ENCODE measurements at regions not wholly inside any gene's neighbourhood (a gene's known extent, or its start where the extent isn't known, plus 50 kb on each side); places are given as distances from the start of the nearest gene placed in this dataset.

DNA sequence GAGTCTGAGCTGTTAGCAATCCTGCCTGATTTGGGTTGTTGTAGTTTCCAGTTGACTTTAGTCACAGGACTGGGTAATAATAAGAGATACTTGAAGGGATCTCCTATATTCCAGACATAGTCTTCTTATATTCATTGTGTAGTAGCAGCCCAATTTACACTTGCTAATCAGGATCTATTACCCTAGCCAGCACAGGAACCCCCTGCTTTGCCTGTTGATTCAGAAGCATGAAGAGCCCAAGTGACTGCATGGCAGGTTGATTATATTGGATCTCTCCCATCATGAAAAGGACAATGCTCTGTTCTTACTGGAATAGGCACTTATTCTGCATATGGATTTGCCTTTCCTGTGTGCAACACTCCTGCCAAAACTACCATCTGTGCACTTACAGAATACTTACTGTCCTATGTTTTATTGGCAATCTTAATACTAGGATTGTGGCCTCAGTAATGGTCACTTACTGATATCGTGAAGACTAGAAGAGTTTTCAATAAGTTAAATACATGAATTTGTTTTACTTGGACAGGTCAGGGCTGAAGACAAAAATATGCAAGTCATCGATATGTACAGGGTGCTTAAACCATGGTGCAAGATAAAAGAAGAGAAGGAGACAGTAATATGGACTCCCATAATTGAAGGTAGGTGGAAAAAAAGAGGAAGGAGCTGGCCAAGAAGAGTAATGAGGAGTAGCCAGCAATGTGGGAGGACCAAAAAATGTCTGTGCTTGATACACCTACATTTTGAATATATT, 304.1 kb downstream of the MCTP2 start:
- no peak for DNase-seq

- DNase-seq, result no peak
Measured at GRCh38 chr15:94536549-94536948, 305.2 kb downstream of the MCTP2 start.

GRCh38 chr15:94538280-94538679, 306.9 kb downstream of the MCTP2 start:
- DNase-seq, result no peak

- DNase-seq, result no peak
Measured at GRCh38 chr15:94542391-94542790, 311.0 kb downstream of the MCTP2 start.

GRCh38 chr15:94546808-94547207, 315.4 kb downstream of the MCTP2 start:
- DNase-seq, result no peak

GRCh38 chr15:94547711-94548110, 316.4 kb downstream of the MCTP2 start:
- DNase-seq, result no peak

DNA sequence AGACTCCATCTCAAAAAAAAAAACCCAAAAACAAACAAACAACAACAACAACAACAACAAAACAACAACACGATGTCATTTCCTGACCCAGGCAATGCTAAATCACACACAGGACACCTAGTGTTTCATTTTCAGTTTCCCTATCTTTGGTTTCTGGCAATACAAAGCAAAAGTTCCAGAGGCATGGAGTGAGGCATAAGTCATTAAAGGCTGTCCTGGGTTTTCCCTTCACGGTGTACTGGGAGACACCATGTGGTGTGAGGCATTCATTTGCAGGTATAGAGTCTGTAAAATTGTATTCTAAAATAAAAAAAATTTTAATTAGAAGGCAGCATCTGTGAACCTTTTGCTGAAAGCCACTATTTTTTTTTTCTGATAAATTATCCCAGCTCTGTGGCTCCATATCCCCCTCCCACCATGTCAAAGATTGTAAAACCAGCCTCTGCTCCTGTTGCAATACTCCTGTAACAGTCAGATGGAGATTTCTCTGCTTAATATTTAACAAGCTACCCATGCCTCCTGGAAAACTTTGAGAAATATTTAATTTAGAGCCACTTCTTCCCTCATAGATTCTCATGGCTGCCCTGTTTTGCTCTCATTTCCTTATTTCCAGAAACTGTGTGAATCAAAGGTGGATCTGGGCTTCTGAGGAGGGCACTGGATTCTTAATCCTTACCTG, 324.6 kb downstream of the MCTP2 start:
- DNase-seq, result no peak

- DNase-seq, result no peak
Measured at GRCh38 chr15:94561036-94561689, 329.8 kb downstream of the MCTP2 start.

- no peak for DNase-seq
Measured at GRCh38 chr15:94563456-94563855, 332.1 kb downstream of the MCTP2 start.

GRCh38 chr15:94576889-94577533, 345.6 kb downstream of the MCTP2 start:
- DNase-seq, result peak; percentile 10

DNA sequence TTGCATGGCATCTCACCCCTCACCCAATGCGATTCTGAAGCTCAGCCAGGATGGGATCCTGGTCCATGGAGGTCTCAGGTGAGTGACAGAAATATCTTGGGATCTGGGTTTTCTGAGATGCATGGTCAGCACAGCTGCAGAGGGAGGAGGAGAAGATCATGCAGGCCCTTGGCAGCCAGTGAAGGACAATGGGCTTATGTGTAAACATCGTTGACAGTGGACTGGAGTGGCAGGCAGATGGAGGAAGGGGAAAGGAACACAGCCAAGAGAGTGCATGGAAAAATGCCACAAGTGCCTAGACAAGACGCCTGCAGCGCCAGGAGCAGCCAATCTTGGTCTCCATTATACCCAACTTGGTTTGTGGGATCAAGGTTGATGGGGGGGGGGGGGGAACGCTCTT, 347.9 kb downstream of the MCTP2 start:
- DNase-seq, result no peak

- DNase-seq, result no peak
Measured at GRCh38 chr15:94580211-94580885, 349.0 kb downstream of the MCTP2 start.

- peak; percentile 16 for DNase-seq
Measured at GRCh38 chr15:94582368-94582767, 351.0 kb downstream of the MCTP2 start.

DNA sequence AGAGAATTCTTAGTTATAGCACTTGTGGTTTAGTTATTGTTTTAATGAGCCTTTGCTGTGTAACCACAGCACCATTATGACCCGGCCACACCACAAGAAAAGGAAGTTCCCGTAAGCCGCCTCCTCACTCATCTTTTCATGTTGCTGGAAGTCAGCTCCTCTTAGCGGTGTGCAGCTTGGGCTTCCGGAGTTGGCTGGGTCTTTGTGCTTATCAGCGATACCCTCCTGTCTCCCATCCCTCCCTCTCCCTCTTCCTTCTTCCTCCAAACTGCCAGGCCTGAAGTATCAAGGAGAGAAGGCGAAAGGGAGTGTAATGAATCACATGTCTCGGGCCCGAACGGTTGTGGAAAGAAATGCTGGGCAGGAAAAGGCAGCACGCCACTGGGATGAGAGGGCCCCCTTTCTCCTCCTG, 353.5 kb downstream of the MCTP2 start:
- DNase-seq, result peak; percentile 5

DNA sequence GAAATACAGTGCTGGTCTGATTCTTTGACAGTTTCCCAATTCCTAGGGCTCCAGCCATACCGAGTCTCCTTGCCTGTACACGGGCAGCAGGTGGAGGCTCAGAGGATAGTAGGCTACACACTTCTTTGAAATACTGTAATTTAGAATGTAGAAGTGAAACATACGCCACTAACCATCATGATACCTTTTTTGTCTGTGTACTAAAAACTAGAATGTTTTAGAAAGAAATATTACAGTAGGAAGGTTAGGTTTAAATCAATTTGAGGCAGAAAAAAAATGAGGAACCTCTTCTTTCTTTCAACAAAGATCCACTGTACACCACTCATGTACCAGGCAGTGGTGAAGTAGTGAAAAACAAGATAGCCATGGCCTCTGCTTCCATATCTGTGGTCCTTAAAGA, 354.7 kb downstream of the MCTP2 start:
- DNase-seq, result no peak

GRCh38 chr15:94587113-94587512, 355.8 kb downstream of the MCTP2 start:
- DNase-seq, result no peak

- no peak for DNase-seq
Measured at GRCh38 chr15:94588993-94589392, 357.6 kb downstream of the MCTP2 start.

GRCh38 chr15:94592495-94592894, 361.1 kb downstream of the MCTP2 start:
- DNase-seq, result no peak

DNA sequence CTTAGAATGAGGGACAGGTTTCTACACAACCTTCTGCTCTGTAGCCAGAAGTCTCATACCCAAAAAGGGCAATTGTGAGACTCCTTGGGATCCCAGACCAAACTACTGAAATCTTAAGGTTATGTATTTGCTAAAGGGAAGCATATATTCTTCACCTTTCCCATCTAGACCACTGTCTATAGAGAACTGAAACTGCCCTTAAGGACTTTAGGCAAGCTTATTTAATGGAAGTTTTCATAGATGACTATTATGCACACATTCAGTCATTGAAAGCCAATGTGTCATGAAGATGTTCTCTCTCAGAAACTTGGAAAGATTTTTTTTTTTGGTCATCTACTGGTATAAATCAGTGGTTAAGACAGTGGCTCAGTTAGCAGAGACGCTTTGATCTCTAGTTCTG, 365.3 kb downstream of the MCTP2 start:
- DNase-seq, result peak; percentile 2

DNA sequence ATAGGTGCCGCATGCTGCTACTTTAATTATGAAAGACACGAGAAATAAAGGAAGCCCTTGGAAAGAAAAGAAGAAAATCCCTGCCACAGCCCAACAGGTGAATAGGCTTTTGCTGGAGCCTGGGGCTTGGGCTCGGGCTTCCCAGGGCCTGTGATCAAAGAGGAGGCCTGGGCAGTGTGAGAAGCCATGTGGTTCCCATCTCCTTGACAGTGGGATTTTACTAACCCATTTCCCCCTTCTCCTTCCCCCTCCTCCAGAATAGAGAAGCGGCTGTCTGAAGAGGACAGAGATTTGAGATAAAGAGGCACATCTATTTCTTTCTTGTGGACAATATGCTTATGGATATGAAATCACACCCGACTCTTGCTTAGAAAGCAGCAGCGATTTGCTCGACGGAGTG, 369.1 kb downstream of the MCTP2 start:
- no peak for DNase-seq

DNA sequence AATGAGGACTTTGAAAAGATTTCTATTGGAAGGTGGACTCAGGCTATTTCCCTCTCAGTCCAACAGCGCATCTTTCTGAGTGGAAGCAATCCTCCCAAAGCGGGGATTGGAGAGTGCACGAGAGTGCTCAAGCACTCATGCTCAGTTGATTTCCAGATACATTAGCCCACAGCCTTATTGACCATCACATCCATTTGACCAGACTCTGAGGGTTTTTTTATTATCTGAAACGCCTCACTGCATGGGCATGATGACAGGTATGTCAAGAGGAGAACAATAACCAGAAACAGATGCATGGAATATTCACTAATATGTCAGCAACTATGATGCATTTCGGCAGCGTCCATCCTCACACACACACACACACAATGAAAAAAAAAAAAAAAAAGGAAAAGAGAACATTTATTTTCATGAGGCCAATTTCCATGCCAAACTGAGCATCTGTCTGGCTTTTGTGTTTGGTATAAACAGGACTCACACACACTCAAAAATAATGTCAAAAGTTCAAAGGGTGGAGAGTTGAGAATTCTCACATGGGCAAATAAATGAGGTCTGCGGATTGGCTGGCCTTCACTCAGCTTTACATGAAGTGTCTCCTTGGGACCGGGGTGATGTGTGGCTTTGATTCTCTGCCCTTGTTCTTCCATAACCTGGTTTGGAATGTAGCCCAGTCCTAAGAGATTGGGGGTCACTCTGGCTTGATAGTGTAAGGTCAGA, 371.6 kb downstream of the MCTP2 start:
- no peak for DNase-seq

- DNase-seq, result no peak
Measured at GRCh38 chr15:94606286-94606685, 374.9 kb downstream of the MCTP2 start.

Data from inflammatory macrophage treated with lipopolysaccharide for 4 hours (primary cell).